ENCODE measurements at regions not wholly inside any gene's neighbourhood (a gene's known extent, or its start where the extent isn't known, plus 50 kb on each side); places are given as distances from the start of the nearest gene placed in this dataset.
A peak's percentile ranks its signal among the peaks of the same experiment; 100 is the strongest.

- H2AFZ ChIP-seq (ENCODE audit: insufficient read depth, low read depth, low read length, poor library complexity, severe bottlenecking), result no peak overlapping the region
- H3K36me3 ChIP-seq (replicated peaks in 1 of 2; ENCODE audit: control extremely low read depth in 1 of 2, control insufficient read depth in 1 of 2, extremely low read depth in 1 of 2, insufficient read depth in 2 of 2, low read length in 1 of 2), result no peaks in the 10 kb centered on the region
- no peaks in the 10 kb centered on the region for H3K79me2 ChIP-seq (ENCODE audit: control insufficient read depth, insufficient read depth, low read length)
- Mint-ChIP-seq H3K27ac (peak overlapping the region; percentile 37), H3K4me1 (peaks cover 57% of the 10 kb centered on the region), H3K9me3 (ENCODE audit: insufficient read depth) (no peaks in the 10 kb centered on the region), H3K27me3 (no peaks in the 10 kb centered on the region), H3K4me3 (no peak overlapping the region)
- H3K9me3 ChIP-seq (ENCODE audit: control extremely low read depth in 1 of 3, control insufficient read depth in 2 of 3, insufficient read depth in 1 of 3, low read length in 2 of 3), result no peaks in the 10 kb centered on the region
- ChIA-PET POLR2A (no interaction called here), CTCF (interaction anchor here (0.8 to 3.7 kb wide), 5 partner anchors 23 to 68 kb away, joined by 3 to 13 read pairs (median 3); no protein-coding TSS in a partner anchor)
- no peak overlapping the region for H3K27ac ChIP-seq (ENCODE audit: low read length in 2 of 2)
- TF ChIP-seq, protein P1, sequence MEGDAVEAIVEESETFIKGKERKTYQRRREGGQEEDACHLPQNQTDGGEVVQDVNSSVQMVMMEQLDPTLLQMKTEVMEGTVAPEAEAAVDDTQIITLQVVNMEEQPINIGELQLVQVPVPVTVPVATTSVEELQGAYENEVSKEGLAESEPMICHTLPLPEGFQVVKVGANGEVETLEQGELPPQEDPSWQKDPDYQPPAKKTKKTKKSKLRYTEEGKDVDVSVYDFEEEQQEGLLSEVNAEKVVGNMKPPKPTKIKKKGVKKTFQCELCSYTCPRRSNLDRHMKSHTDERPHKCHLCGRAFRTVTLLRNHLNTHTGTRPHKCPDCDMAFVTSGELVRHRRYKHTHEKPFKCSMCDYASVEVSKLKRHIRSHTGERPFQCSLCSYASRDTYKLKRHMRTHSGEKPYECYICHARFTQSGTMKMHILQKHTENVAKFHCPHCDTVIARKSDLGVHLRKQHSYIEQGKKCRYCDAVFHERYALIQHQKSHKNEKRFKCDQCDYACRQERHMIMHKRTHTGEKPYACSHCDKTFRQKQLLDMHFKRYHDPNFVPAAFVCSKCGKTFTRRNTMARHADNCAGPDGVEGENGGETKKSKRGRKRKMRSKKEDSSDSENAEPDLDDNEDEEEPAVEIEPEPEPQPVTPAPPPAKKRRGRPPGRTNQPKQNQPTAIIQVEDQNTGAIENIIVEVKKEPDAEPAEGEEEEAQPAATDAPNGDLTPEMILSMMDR (IDR thresholded peaks at IDR 0.05), result no peak
- TF ChIP-seq EZH2 (IDR thresholded peaks at IDR 0.05; ENCODE audit: borderline replicate concordance, insufficient read depth, low read depth, low read length, poor library complexity, severe bottlenecking), result no peak
- no peak overlapping the region for H3K9ac ChIP-seq (ENCODE audit: low read length)
- no peaks in the 10 kb centered on the region for H4K20me1 ChIP-seq (ENCODE audit: control insufficient read depth, insufficient read depth, low read length, poor library complexity, severe bottlenecking)
- ATAC-seq (ENCODE audit: low read depth), result no peak
- no peak overlapping the region for H3K4me2 ChIP-seq (replicated peaks; ENCODE audit: low read depth, low read length, poor library complexity, severe bottlenecking)
- 99% methylated on average over 9 of the region's 10 CpGs for WGBS (ENCODE audit: insufficient coverage)
- H3K4me3 ChIP-seq (ENCODE audit: control extremely low read depth in 1 of 5, extremely low read depth in 1 of 5, insufficient read depth in 1 of 5, low read depth in 2 of 5, low read length in 4 of 5), result no peak overlapping the region
- H3K27me3 ChIP-seq (replicated peaks in 1 of 4; ENCODE audit: control extremely low read depth in 1 of 4, control insufficient read depth in 3 of 4, insufficient read depth in 4 of 4, low read length in 3 of 4), result no peaks in the 10 kb centered on the region
- no peak for DNase-seq
- intact Hi-C loops (cut with micrococcal nuclease), result no loop called here
- peaks cover 22 to 34% of the 10 kb centered on the region in 2 donors for H3K4me1 ChIP-seq (ENCODE audit: control insufficient read depth in 2 of 2, insufficient read depth in 2 of 2, low read length in 2 of 2)
These were observed 87.0 kb downstream of the DAD1 start for GRCh38 chr14:22502007-22502406.

GRCh38 chr14:22500954-22501726, 87.9 kb downstream of the DAD1 start:
- Histone ChIP-seq H4K20me1 (ENCODE audit: control insufficient read depth, insufficient read depth, low read length, poor library complexity, severe bottlenecking) (no peaks in the 10 kb centered on the region), H3K4me2 (replicated peaks; ENCODE audit: low read depth, low read length, poor library complexity, severe bottlenecking) (no peak overlapping the region), H3K9me3 (ENCODE audit: control extremely low read depth in 1 of 3, control insufficient read depth in 2 of 3, insufficient read depth in 1 of 3, low read length in 2 of 3) (no peaks in the 10 kb centered on the region), H3K4me3 (ENCODE audit: control extremely low read depth in 1 of 5, extremely low read depth in 1 of 5, insufficient read depth in 1 of 5, low read depth in 2 of 5, low read length in 4 of 5) (no peak overlapping the region), H3K27me3 (replicated peaks in 1 of 4; ENCODE audit: control extremely low read depth in 1 of 4, control insufficient read depth in 3 of 4, insufficient read depth in 4 of 4, low read length in 3 of 4) (no peaks in the 10 kb centered on the region), H3K9ac (ENCODE audit: low read length) (no peak overlapping the region), H3K27ac (ENCODE audit: low read length in 2 of 2) (no peak overlapping the region), H3K4me1 (ENCODE audit: control insufficient read depth in 2 of 2, insufficient read depth in 2 of 2, low read length in 2 of 2) (peaks cover 25 to 34% of the 10 kb centered on the region in 2 donors), H2AFZ (ENCODE audit: insufficient read depth, low read depth, low read length, poor library complexity, severe bottlenecking) (no peak overlapping the region), H3K79me2 (ENCODE audit: control insufficient read depth, insufficient read depth, low read length) (no peaks in the 10 kb centered on the region), H3K36me3 (replicated peaks in 1 of 2; ENCODE audit: control extremely low read depth in 1 of 2, control insufficient read depth in 1 of 2, extremely low read depth in 1 of 2, insufficient read depth in 2 of 2, low read length in 1 of 2) (no peaks in the 10 kb centered on the region)
- no peak for DNase-seq
- 90% methylated on average over 2 of the region's 10 CpGs for WGBS (ENCODE audit: insufficient coverage)
- CTCF ChIA-PET, result interaction anchor here (0.8 to 3.7 kb wide), 6 partner anchors 11 to 69 kb away, joined by 3 to 13 read pairs (median 3); no protein-coding TSS in a partner anchor
- no peak overlapping the region for H3K4me3 Mint-ChIP-seq
- TF ChIP-seq EZH2 (IDR thresholded peaks at IDR 0.05; ENCODE audit: borderline replicate concordance, insufficient read depth, low read depth, low read length, poor library complexity, severe bottlenecking), result no peak
- TF ChIP-seq, protein P1 (IDR thresholded peaks at IDR 0.05), result no peak
- H3K4me1 Mint-ChIP-seq, result peaks cover 57% of the 10 kb centered on the region
- H3K27me3 Mint-ChIP-seq, result no peaks in the 10 kb centered on the region
- no peak overlapping the region for H3K27ac Mint-ChIP-seq
- intact Hi-C loops (cut with micrococcal nuclease), result no loop called here
- no peak for ATAC-seq (ENCODE audit: low read depth)
- POLR2A ChIA-PET, result no interaction called here
- no peaks in the 10 kb centered on the region for H3K9me3 Mint-ChIP-seq (ENCODE audit: insufficient read depth)
